HepG2 (cell line): ENCODE measurements at regions not wholly inside any gene's neighbourhood (a gene's known extent, or its start where the extent isn't known, plus 50 kb on each side); places are given as distances from the start of the nearest gene placed in this dataset.

ENCODE experiments used
- ATAC-seq: fragments of 200-7000 bp; cut with Tn5 transposase; 3 replicates; pipeline ENCODE4 v1.9.1; 2020; ENCODE audit warnings: mild to moderate bottlenecking, moderate library complexity
- BruUV-seq: library from RNA; stranded (reverse); fragments of 400-500 nt; replicated peaks from 2 replicates; lab custom pipeline; 2021; lab: Mats Ljungman, UMichigan
- CTCF ChIA-PET: fragments of 300-600 bp; formaldehyde crosslinking; extraction: SDS; loops from one replicate; lab custom pipeline; 2021; ENCODE audit warnings: low total read pairs, inconsistent platforms, low intra/inter-chr PET ratio; lab: Yijun Ruan, JAX
- POLR2A ChIA-PET: fragments of 350-600 bp; sonication (Branson Sonifier 250); formaldehyde crosslinking; loops from one replicate; lab custom pipeline; 2020; ENCODE audit warnings: antibody characterized with exemption, inconsistent platforms; lab: Yijun Ruan, JAX
- DNase-seq: peaks from one replicate; pipeline ENCODE4 v3.0.0-alpha.2; 2015; ENCODE audit warnings: low spot score
- FAIRE-seq: peaks from 3 replicates; lab custom pipeline; 2011; peaks lifted over from hg19 to GRCh38; lab: Jason Lieb, UNC
- H2AFZ ChIP-seq: one replicate; pipeline ENCODE4 v1.6.1; 2011; ENCODE audit warnings: low read length, inconsistent platforms
- H3K27ac ChIP-seq: fragments of 300-600 bp; 3 replicates; pipeline ENCODE4 v1.8.0; 2011; ENCODE audit warnings: mixed run types, mild to moderate bottlenecking, mixed read lengths, low read length, inconsistent platforms; ENCODE audit not compliant: insufficient read depth; ENCODE audit errors: extremely low read length
- H3K27me3 ChIP-seq, 2 experiments: fragments of 200-600 bp in 1 of 2; 2 replicates in 1 of 2; 3 replicates in 1 of 2; pipeline versions ENCODE4 v1.6.0 to v1.8.0; 2011; ENCODE audit warnings: low read length in 2 of 2, mild to moderate bottlenecking in 2 of 2, moderate library complexity in 2 of 2, inconsistent platforms in 1 of 2; ENCODE audit not compliant: insufficient read depth in 2 of 2, control insufficient read depth in 1 of 2
- H3K36me3 ChIP-seq, 2 experiments: fragments of 200-600 bp in 1 of 2; replicated peaks in 1 of 2; 2 replicates in 1 of 2; 3 replicates in 1 of 2; pipeline versions ENCODE4 v1.5.1 to v1.8.0; 2011; ENCODE audit warnings: low read length in 2 of 2, inconsistent platforms in 1 of 2; ENCODE audit not compliant: insufficient read depth in 2 of 2, control insufficient read depth in 1 of 2
- H3K4me1 ChIP-seq: 2 replicates; pipeline ENCODE4 v1.5.1; 2012; ENCODE audit warnings: low read length, inconsistent platforms; ENCODE audit not compliant: insufficient read depth
- H3K4me2 ChIP-seq: 2 replicates; pipeline ENCODE4 v1.6.0; 2011; ENCODE audit warnings: low read depth, low read length, inconsistent platforms
- H3K4me3 ChIP-seq, 3 experiments: fragments of 200-600 bp in 1 of 3; sonication (generic), shearing (Covaris generic) in 1 of 3; replicated peaks in 1 of 3; 2 replicates each; pipeline ENCODE4 v1.5.1; 2011 to 2016; ENCODE audit warnings: low read length in 3 of 3, inconsistent platforms in 2 of 3, low read depth in 2 of 3, mild to moderate bottlenecking in 2 of 3, control low read depth in 1 of 3, mixed read lengths in 1 of 3; ENCODE audit not compliant: insufficient read depth in 1 of 3
- H3K79me2 ChIP-seq: one replicate; pipeline ENCODE4 v1.6.1; 2011; ENCODE audit warnings: low read length, inconsistent platforms; ENCODE audit not compliant: insufficient read depth
- H3K9ac ChIP-seq: 2 replicates; pipeline ENCODE4 v1.6.0; 2011; ENCODE audit warnings: mild to moderate bottlenecking, low read depth, low read length, inconsistent platforms; ENCODE audit not compliant: insufficient read depth
- H3K9me3 ChIP-seq: 2 replicates; pipeline ENCODE4 v1.5.1; 2012; ENCODE audit warnings: mild to moderate bottlenecking, low read length
- H4K20me1 ChIP-seq: 2 replicates; pipeline ENCODE4 v1.6.0; 2011; ENCODE audit warnings: inconsistent platforms, mild to moderate bottlenecking, low read length, moderate library complexity; ENCODE audit not compliant: insufficient read depth
- AGO1 ChIP-seq: fragments of 200-400 bp; formaldehyde crosslinking; IDR thresholded peaks from 2 replicates; pipeline ENCODE4 v1.6.1; 2017; ENCODE audit warnings: mild to moderate bottlenecking, low read depth, low read length, moderate library complexity; ENCODE audit not compliant: poor library complexity, severe bottlenecking
- FOSL2 ChIP-seq: sonication (generic); formaldehyde crosslinking; IDR thresholded peaks from 2 replicates; pipeline ENCODE4 v1.4.0; 2020; ENCODE audit warnings: missing genetic modification reagents
- FOXK1 ChIP-seq: sonication (generic); formaldehyde crosslinking; IDR thresholded peaks from 2 replicates; pipeline ENCODE4 v1.4.0; 2020; ENCODE audit warnings: low read depth, missing genetic modification reagents, borderline replicate concordance
- FOXK2 ChIP-seq: fragments of 450-650 bp; IDR thresholded peaks from 2 replicates; pipeline ENCODE4 v1.6.1; 2016
- GABPA ChIP-seq, 2 experiments: IDR thresholded peaks; 2 replicates each; pipeline ENCODE4 v1.6.1; 2011 to 2016; ENCODE audit warnings: low read depth in 2 of 2, low read length in 1 of 2, missing biosample characterization in 1 of 2, missing genetic modification characterization in 1 of 2
- ZNF589 ChIP-seq: sonication (generic); formaldehyde crosslinking; conservative IDR thresholded peaks from 2 replicates; pipeline ENCODE4 v1.8.0; 2022; ENCODE audit warnings: mild to moderate bottlenecking, moderate library complexity, missing genetic modification reagents
- ZNF609 ChIP-seq: sonication (generic); formaldehyde crosslinking; IDR thresholded peaks from 2 replicates; pipeline ENCODE4 v1.4.0; 2020; ENCODE audit warnings: mild to moderate bottlenecking, missing genetic modification reagents, borderline replicate concordance
- ZNF782 ChIP-seq: sonication (generic); formaldehyde crosslinking; IDR thresholded peaks from 2 replicates; pipeline ENCODE4 v1.4.0; 2020; ENCODE audit warnings: missing genetic modification reagents, mild to moderate bottlenecking, borderline replicate concordance
- WGBS: methylation state at CpG from one replicate; pipeline ENCODE4 v1.1.6; 2017; ENCODE audit warnings: low lambda C conversion rate; 5-methylcytosine and 5-hydroxymethylcytosine counted together
- in situ Hi-C: cut with HindIII; loops from 2 replicates; pipeline ENCODE4 v1.10.0; 2017; ENCODE audit warnings: low pct_unique_long_range_greater_than_20kb; ENCODE audit not compliant: extremely low pct_ligation_motif_present
- intact Hi-C: fragments of 100-400 bp; cut with micrococcal nuclease; formaldehyde crosslinking; loops from one replicate; pipeline ENCODE4 v1.10.0; 2022; ENCODE audit not compliant: unreplicated experiment

GRCh38 chrX:9355739-9356138 lies 109.1 kb upstream of the TBL1X start:
- H2AFZ ChIP-seq, result no peak overlapping the region
- no peak overlapping the region for H3K4me2 ChIP-seq
- no peaks in the 10 kb centered on the region for H4K20me1 ChIP-seq
- H3K27ac ChIP-seq, result no peak overlapping the region
- peaks cover 37% of the 10 kb centered on the region for H3K4me1 ChIP-seq
- TF ChIP-seq FOSL2 (CRISPR knock-in tag), result peak; percentile 31; the same call in 1 of the 2 replicates
- no peak for TF ChIP-seq AGO1
- TF ChIP-seq GABPA (IDR thresholded peaks at IDR 0.05; ENCODE audit: low read depth, low read length), result no peak
- peak; percentile 26; the same call in 1 of the 2 replicates for TF ChIP-seq GABPA (CRISPR knock-in tag; IDR thresholded peaks at IDR 0.05; ENCODE audit: low read depth)
- FAIRE-seq (no peak), ATAC-seq (no peak), DNase-seq (no peak)
- ChIA-PET CTCF (no interaction called here), POLR2A (no interaction called here)
- H3K9ac ChIP-seq, result no peak overlapping the region
- H3K27me3 ChIP-seq, result peaks cover 0 to 3% of the 10 kb centered on the region in 2 experiments; a peak in 1 of 5 replicates
- intact Hi-C loops, result no loop called here
- H3K79me2 ChIP-seq, result no peaks in the 10 kb centered on the region
- BruUV-seq, result no TSS peak
- no peaks in the 10 kb centered on the region for H3K36me3 ChIP-seq
- no peak overlapping the region for H3K4me3 ChIP-seq
- in situ Hi-C loops, result no loop called here
- H3K9me3 ChIP-seq, result no peaks in the 10 kb centered on the region
- 68% methylated on average over 5 of the region's 9 CpGs for WGBS

DNA sequence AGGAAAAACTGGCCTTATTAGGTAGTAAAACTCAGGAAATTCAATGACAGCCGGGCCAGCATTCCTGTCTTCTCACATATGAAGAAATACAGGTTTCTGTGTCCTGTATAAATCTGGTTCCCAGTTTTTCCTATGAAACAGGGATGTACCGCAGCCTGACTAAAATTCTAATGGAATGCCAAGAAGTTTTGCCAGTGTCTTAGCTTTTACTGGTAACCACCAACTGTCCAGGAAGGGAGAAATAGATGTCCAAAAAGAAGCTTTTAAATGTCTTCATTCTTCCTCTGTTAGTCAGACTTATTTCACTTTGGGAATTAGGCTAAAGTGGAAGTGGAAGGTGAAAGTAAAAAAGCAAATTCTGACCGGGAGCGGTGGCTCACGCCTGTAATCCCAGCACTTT lies 108.0 kb upstream of the TBL1X start:
- no peaks in the 10 kb centered on the region for H3K79me2 ChIP-seq

More for the DNA sequence above, 108.0 kb upstream of the TBL1X start:
- in situ Hi-C loops, result no loop called here
- BruUV-seq, result no TSS peak
- H2AFZ ChIP-seq, result no peak overlapping the region
- H3K9me3 ChIP-seq, result no peaks in the 10 kb centered on the region
- no peaks in the 10 kb centered on the region for H3K36me3 ChIP-seq
- H3K4me2 ChIP-seq, result no peak overlapping the region
- H3K27me3 ChIP-seq, result 0 out of 5 replicates have a peak, but pooled peaks cover 0 to 2% of the 10 kb centered on the region in 2 experiments
- H3K27ac ChIP-seq, result no peak overlapping the region
- H3K4me1 ChIP-seq, result peaks cover 35% of the 10 kb centered on the region
- DNase-seq, result no peak
- no peaks in the 10 kb centered on the region for H4K20me1 ChIP-seq
- POLR2A ChIA-PET, result interaction anchor here (0.9 kb wide), 1 partner anchor 106 kb away, joined by 3 read pairs; no protein-coding TSS in a partner anchor
- WGBS, result 76% methylated on average over 5 of the region's 5 CpGs
- H3K4me3 ChIP-seq, result no peak overlapping the region
- no peak for TF ChIP-seq FOXK1 (CRISPR knock-in tag)
- no peak for TF ChIP-seq ZNF782 (CRISPR knock-in tag)
- no peak for TF ChIP-seq FOXK2
- TF ChIP-seq ZNF609, result no peak
- no peak for TF ChIP-seq ZNF589
- TF ChIP-seq, all 625 proteins: peak for 0
- ATAC-seq, result no peak
- no peak for FAIRE-seq
- CTCF ChIA-PET, result no interaction called here
- no peak overlapping the region for H3K9ac ChIP-seq
- intact Hi-C loops, result no loop called here
